Pons (tissue), 1 donor: ENCODE measurements at regions not wholly inside any gene's neighbourhood (a gene's known extent, or its start where the extent isn't known, plus 50 kb on each side); places are given as distances from the start of the nearest gene placed in this dataset.

Experiments used
- DNase-seq: peaks from one replicate; pipeline ENCODE4 v3.0.0-alpha.2; 2016; ENCODE audit warnings: low spot score

GRCh38 chrX:10288373-10288975, 131.7 kb downstream of the CLCN4 start:
- DNase-seq = no peak

- DNase-seq = peak; percentile 0
Observed at GRCh38 chrX:10296576-10296975, 139.8 kb downstream of the CLCN4 start.

- no peak for DNase-seq
Observed at GRCh38 chrX:10310511-10310910, 153.7 kb downstream of the CLCN4 start.

GRCh38 chrX:10314530-10315104, 157.8 kb downstream of the CLCN4 start:
- DNase-seq = no peak

- no peak for DNase-seq
Observed at GRCh38 chrX:10325611-10326010, 168.8 kb downstream of the CLCN4 start.

GRCh38 chrX:10326578-10326977, 169.8 kb downstream of the CLCN4 start:
- DNase-seq = peak; percentile 25

- no peak for DNase-seq
Observed at GRCh38 chrX:10327651-10328050, 170.9 kb downstream of the CLCN4 start.

- no peak for DNase-seq
Observed at GRCh38 chrX:10329984-10330383, 173.2 kb downstream of the CLCN4 start.

GRCh38 chrX:10341309-10341708, 184.5 kb downstream of the CLCN4 start:
- no peak for DNase-seq

GRCh38 chrX:10350221-10350620, 193.4 kb downstream of the CLCN4 start:
- DNase-seq = no peak

- no peak for DNase-seq
Observed at GRCh38 chrX:10350981-10351380, 194.2 kb downstream of the CLCN4 start.

GRCh38 chrX:10352536-10352935, 195.8 kb downstream of the CLCN4 start:
- DNase-seq = no peak

- no peak for DNase-seq
Observed at GRCh38 chrX:10356979-10357378, 200.2 kb downstream of the CLCN4 start.

GRCh38 chrX:10358958-10359357, 202.2 kb downstream of the CLCN4 start:
- no peak for DNase-seq

- DNase-seq = peak; percentile 8
Observed at GRCh38 chrX:10360116-10360515, 203.3 kb downstream of the CLCN4 start.

GRCh38 chrX:10365532-10366265, 208.9 kb downstream of the CLCN4 start:
- no peak for DNase-seq

- DNase-seq = no peak
Observed at GRCh38 chrX:10367406-10367805, 210.6 kb downstream of the CLCN4 start.

- DNase-seq = no peak
Observed at GRCh38 chrX:10370976-10371375, 214.2 kb downstream of the CLCN4 start.

- DNase-seq = no peak
Observed at GRCh38 chrX:10377427-10377826, 220.7 kb downstream of the CLCN4 start.

- no peak for DNase-seq
Observed at GRCh38 chrX:10379878-10380277, 223.1 kb downstream of the CLCN4 start.

GRCh38 chrX:10380300-10380699, 223.5 kb downstream of the CLCN4 start:
- DNase-seq = no peak

- no peak for DNase-seq
Observed at GRCh38 chrX:10381193-10381592, 224.4 kb downstream of the CLCN4 start.

- no peak for DNase-seq
Observed at GRCh38 chrX:10387011-10387410, 230.2 kb downstream of the CLCN4 start.

GRCh38 chrX:10390187-10390586, 230.2 kb downstream of the MID1 start:
- DNase-seq = no peak
